ENCODE measurements at regions not wholly inside any gene's neighbourhood (a gene's known extent, or its start where the extent isn't known, plus 50 kb on each side); places are given as distances from the start of the nearest gene placed in this dataset.

GRCh38 chr2:176813156-176813555, 399.4 kb upstream of the HNRNPA3 start:
- ATAC-seq (no peak), DNase-seq (ENCODE audit: low read depth in 1 of 2, low spot score in 1 of 2) (no peak), FAIRE-seq (no peak)
- ChIA-PET CTCF (interaction anchor here (1.2 to 4.1 kb wide), 5 partner anchors 38 to 702 kb away, joined by 3 to 17 read pairs (median 8); no protein-coding TSS in a partner anchor), POLR2A (interaction anchor here (0.7 kb wide), 1 partner anchor 159 kb away, joined by 4 read pairs; no protein-coding TSS in a partner anchor)
- H3K27ac ChIP-seq: no peak overlapping the region
- H3K4me2 ChIP-seq: no peak overlapping the region
- WGBS (ENCODE audit: missing lambda C conversion rate): 24% methylated on average over 4 of the region's 4 CpGs
- TF ChIP-seq CHD2 (IDR thresholded peaks at IDR 0.05; ENCODE audit: low read length, partially characterized antibody): no peak
- TF ChIP-seq FOSL2 (IDR thresholded peaks at IDR 0.05): no peak
- no peak for TF ChIP-seq FOSL2 (CRISPR knock-in tag; IDR thresholded peaks at IDR 0.05)
- no peak for TF ChIP-seq JUNB (IDR thresholded peaks at IDR 0.05)
- TF ChIP-seq CTCF (IDR thresholded peaks at IDR 0.05): no peak
- TF ChIP-seq RNF2 (IDR thresholded peaks at IDR 0.05; ENCODE audit: borderline replicate concordance, low read depth): no peak
- TF ChIP-seq MYC (IDR thresholded peaks at IDR 0.05; ENCODE audit: borderline replicate concordance, low read length): no peak
- no peak for TF ChIP-seq KDM1A (IDR thresholded peaks at IDR 0.05; ENCODE audit: low read depth)
- TF ChIP-seq ATOH8 (CRISPR knock-in tag; IDR thresholded peaks at IDR 0.05; ENCODE audit: low read depth): no peak
- no peak for TF ChIP-seq EHMT2 (IDR thresholded peaks at IDR 0.05; ENCODE audit: low read depth)
- TF ChIP-seq HEYL (CRISPR knock-in tag; IDR thresholded peaks at IDR 0.05): no peak
- no peak for TF ChIP-seq REST (IDR thresholded peaks at IDR 0.05)
- TF ChIP-seq ZFP36 (IDR thresholded peaks at IDR 0.05; ENCODE audit: borderline replicate concordance, partially characterized antibody): no peak
- TF ChIP-seq FOSB (CRISPR knock-in tag; IDR thresholded peaks at IDR 0.05): no peak
- no peak for TF ChIP-seq PHF8 (IDR thresholded peaks at IDR 0.05; ENCODE audit: borderline replicate concordance, low read depth)
- no peak for TF ChIP-seq SREBF2 (IDR thresholded peaks at IDR 0.05)
- no peaks in the 10 kb centered on the region for H3K4me1 ChIP-seq
- no peaks in the 10 kb centered on the region for H3K9me3 ChIP-seq
- no peak overlapping the region for H3K4me3 ChIP-seq

- FAIRE-seq: no peak
- no peaks in the 10 kb centered on the region for H3K4me1 ChIP-seq
- H3K9me3 ChIP-seq: no peaks in the 10 kb centered on the region
- H3K27ac ChIP-seq: no peak overlapping the region
- POLR2A ChIA-PET: interaction anchor here (0.7 kb wide), 1 partner anchor 160 kb away, joined by 4 read pairs; no protein-coding TSS in a partner anchor
- no peak for DNase-seq (ENCODE audit: low read depth in 1 of 2, low spot score in 1 of 2)
- WGBS (ENCODE audit: missing lambda C conversion rate): 37% methylated on average over 2 of the region's 2 CpGs
- H3K4me2 ChIP-seq: no peak overlapping the region
- CTCF ChIA-PET: interaction anchor here (0.8 to 4.1 kb wide), 14 partner anchors 9 to 790 kb away, joined by 3 to 17 read pairs (median 4); partner anchors contain the start of gene HOXD8
- no peak for TF ChIP-seq CTCF (IDR thresholded peaks at IDR 0.05)
- TF ChIP-seq CHD4 (IDR thresholded peaks at IDR 0.05; ENCODE audit: borderline replicate concordance): no peak
- TF ChIP-seq RARB (CRISPR knock-in tag; IDR thresholded peaks at IDR 0.05): no peak
- no peak for TF ChIP-seq MAX (IDR thresholded peaks at IDR 0.05)
- no peak for TF ChIP-seq RAD21 (conservative IDR thresholded peaks at IDR 0.05 in 1 of 2, IDR thresholded peaks at IDR 0.05 in 1 of 2)
- TF ChIP-seq MYC (IDR thresholded peaks at IDR 0.05; ENCODE audit: borderline replicate concordance, low read length): no peak
- TF ChIP-seq CHD2 (IDR thresholded peaks at IDR 0.05; ENCODE audit: low read length, partially characterized antibody): no peak
- no peak for TF ChIP-seq PHF8 (IDR thresholded peaks at IDR 0.05; ENCODE audit: borderline replicate concordance, low read depth)
- TF ChIP-seq FOXS1 (CRISPR knock-in tag; IDR thresholded peaks at IDR 0.05): no peak
- no peak for ATAC-seq
- no peak overlapping the region for H3K4me3 ChIP-seq
Measured at GRCh38 chr2:176813621-176814049, 399.0 kb upstream of the HNRNPA3 start.

All from A549 (cell line).